ENCODE measurements at regions not wholly inside any gene's neighbourhood (a gene's known extent, or its start where the extent isn't known, plus 50 kb on each side); places are given as distances from the start of the nearest gene placed in this dataset.

GRCh38 chr21:41589131-41589530, 81.2 kb upstream of the TMPRSS2 start:
- Mint-ChIP-seq H3K4me1 (ENCODE audit: low read depth) (no peaks in the 10 kb centered on the region), H3K36me3 (no peaks in the 10 kb centered on the region), H3K9me3 (ENCODE audit: low read depth) (no peaks in the 10 kb centered on the region), H3K27ac (no peak overlapping the region), H3K27me3 (peaks cover 4% of the 10 kb centered on the region), H3K4me3 (no peak overlapping the region)

GRCh38 chr21:41585199-41585994, 77.4 kb upstream of the TMPRSS2 start:
- H3K27me3 Mint-ChIP-seq = peaks cover 8% of the 10 kb centered on the region
- no peaks in the 10 kb centered on the region for H3K36me3 Mint-ChIP-seq
- no peak overlapping the region for H3K4me3 Mint-ChIP-seq
- H3K4me1 Mint-ChIP-seq (ENCODE audit: low read depth) = no peaks in the 10 kb centered on the region
- H3K27ac Mint-ChIP-seq = no peak overlapping the region
- H3K9me3 Mint-ChIP-seq (ENCODE audit: low read depth) = no peaks in the 10 kb centered on the region

DNA sequence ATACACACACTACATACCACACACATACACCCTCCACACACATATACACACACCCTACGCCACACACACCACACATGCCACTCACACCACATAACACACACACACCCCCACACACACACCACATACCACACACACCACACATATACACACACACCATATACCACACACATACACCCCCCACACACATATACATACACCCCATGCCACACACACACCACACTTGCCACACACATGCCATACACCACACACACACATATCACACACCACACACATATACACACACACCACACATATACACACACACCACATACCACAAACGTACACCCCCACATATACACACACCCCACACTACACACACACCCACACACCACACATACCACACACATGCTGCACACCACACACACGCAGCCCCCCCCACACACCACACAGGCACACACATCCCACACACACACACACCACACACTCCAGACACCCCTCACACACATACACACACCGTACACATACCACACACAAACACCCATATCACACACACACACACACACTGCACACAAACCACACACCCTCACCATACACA, 76.7 kb upstream of the TMPRSS2 start:
- Mint-ChIP-seq H3K27ac (no peak overlapping the region), H3K36me3 (no peaks in the 10 kb centered on the region), H3K27me3 (peaks cover 10% of the 10 kb centered on the region), H3K4me1 (ENCODE audit: low read depth) (no peaks in the 10 kb centered on the region), H3K9me3 (ENCODE audit: low read depth) (no peaks in the 10 kb centered on the region), H3K4me3 (no peak overlapping the region)

DNA sequence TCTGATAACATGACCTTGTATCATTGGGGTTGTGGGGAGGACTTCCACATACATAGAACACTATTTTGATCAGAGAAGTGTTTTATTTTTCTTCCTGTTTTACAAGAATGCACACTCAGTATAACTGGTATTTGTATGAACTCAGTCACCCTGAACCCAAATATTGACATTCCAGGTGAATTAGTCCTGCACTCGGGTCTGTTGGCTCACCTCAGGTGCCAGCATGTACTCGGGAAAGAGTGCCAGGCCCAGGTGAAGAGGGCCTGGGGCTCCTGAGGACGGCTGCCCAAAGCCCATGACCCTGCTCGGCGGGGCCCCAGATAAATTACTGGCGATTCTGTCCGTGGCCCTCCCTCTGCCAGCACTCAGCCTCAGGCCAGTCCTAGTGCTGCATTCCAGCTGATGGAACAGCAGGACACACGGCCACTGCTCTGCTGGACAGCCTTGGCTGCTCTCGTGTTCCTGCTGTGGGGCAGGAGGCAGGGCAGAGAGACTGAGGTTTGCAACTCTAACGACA, 75.4 kb upstream of the TMPRSS2 start:
- Mint-ChIP-seq H3K27ac (no peak overlapping the region), H3K4me3 (no peak overlapping the region), H3K9me3 (ENCODE audit: low read depth) (peaks cover 7% of the 10 kb centered on the region), H3K36me3 (no peaks in the 10 kb centered on the region), H3K27me3 (peaks cover 10% of the 10 kb centered on the region), H3K4me1 (ENCODE audit: low read depth) (no peaks in the 10 kb centered on the region)

GRCh38 chr21:41582866-41583265, 74.9 kb upstream of the TMPRSS2 start:
- Mint-ChIP-seq H3K36me3 (no peaks in the 10 kb centered on the region), H3K4me3 (no peak overlapping the region), H3K27ac (no peak overlapping the region), H3K4me1 (ENCODE audit: low read depth) (no peaks in the 10 kb centered on the region), H3K27me3 (peaks cover 10% of the 10 kb centered on the region), H3K9me3 (ENCODE audit: low read depth) (peaks cover 11% of the 10 kb centered on the region)

GRCh38 chr21:41582298-41582840, 74.4 kb upstream of the TMPRSS2 start:
- Mint-ChIP-seq H3K36me3 (no peaks in the 10 kb centered on the region), H3K27me3 (peaks cover 10% of the 10 kb centered on the region), H3K4me3 (no peak overlapping the region), H3K9me3 (ENCODE audit: low read depth) (peaks cover 11% of the 10 kb centered on the region), H3K27ac (no peak overlapping the region), H3K4me1 (ENCODE audit: low read depth) (no peaks in the 10 kb centered on the region)

- Mint-ChIP-seq H3K27ac (no peak overlapping the region), H3K9me3 (ENCODE audit: low read depth) (peaks cover 11% of the 10 kb centered on the region), H3K4me3 (no peak overlapping the region)
Observed at GRCh38 chr21:41581592-41582228, 73.8 kb upstream of the TMPRSS2 start.

GRCh38 chr21:41580758-41581554, 73.0 kb upstream of the TMPRSS2 start:
- H3K27me3 Mint-ChIP-seq = peaks cover 7% of the 10 kb centered on the region
- H3K9me3 Mint-ChIP-seq (ENCODE audit: low read depth) = peaks cover 11% of the 10 kb centered on the region
- no peak overlapping the region for H3K4me3 Mint-ChIP-seq
- H3K27ac Mint-ChIP-seq = no peak overlapping the region
- H3K4me1 Mint-ChIP-seq (ENCODE audit: low read depth) = no peaks in the 10 kb centered on the region
- no peaks in the 10 kb centered on the region for H3K36me3 Mint-ChIP-seq

More at GRCh38 chr21:41581592-41582228, 73.8 kb upstream of the TMPRSS2 start:
- Mint-ChIP-seq H3K4me1 (ENCODE audit: low read depth) (no peaks in the 10 kb centered on the region), H3K27me3 (peaks cover 10% of the 10 kb centered on the region), H3K36me3 (no peaks in the 10 kb centered on the region)

DNA sequence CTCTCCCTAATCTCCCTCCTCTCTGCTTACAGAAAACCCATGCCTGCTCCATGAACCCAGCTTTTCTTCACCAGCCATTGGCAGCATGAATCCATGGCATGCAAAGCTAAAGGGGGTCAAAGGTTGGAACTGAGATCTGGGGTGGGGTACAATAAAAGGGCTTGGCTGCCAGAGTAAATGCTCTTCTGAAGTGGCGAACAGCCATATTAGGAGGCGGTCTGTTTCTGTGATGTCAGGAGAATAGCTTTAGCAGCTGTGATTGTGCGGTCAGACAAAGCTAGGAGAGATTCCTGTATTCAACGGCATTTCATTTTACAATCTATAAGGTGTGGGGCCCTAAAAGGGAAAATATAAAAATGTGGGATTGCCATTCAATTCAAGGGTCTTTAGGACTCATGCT, 71.7 kb upstream of the TMPRSS2 start:
- H3K36me3 Mint-ChIP-seq = no peaks in the 10 kb centered on the region
- peaks cover 12% of the 10 kb centered on the region for H3K27me3 Mint-ChIP-seq
- H3K27ac Mint-ChIP-seq = no peak overlapping the region
- H3K4me3 Mint-ChIP-seq = no peak overlapping the region
- no peaks in the 10 kb centered on the region for H3K4me1 Mint-ChIP-seq (ENCODE audit: low read depth)
- H3K9me3 Mint-ChIP-seq (ENCODE audit: low read depth) = peaks cover 11% of the 10 kb centered on the region

- H3K27me3 Mint-ChIP-seq = peaks cover 12% of the 10 kb centered on the region
- H3K9me3 Mint-ChIP-seq (ENCODE audit: low read depth) = peaks cover 15% of the 10 kb centered on the region
- no peak overlapping the region for H3K27ac Mint-ChIP-seq
- H3K36me3 Mint-ChIP-seq = no peaks in the 10 kb centered on the region
- no peaks in the 10 kb centered on the region for H3K4me1 Mint-ChIP-seq (ENCODE audit: low read depth)
- H3K4me3 Mint-ChIP-seq = no peak overlapping the region
Observed at GRCh38 chr21:41578716-41579115, 70.8 kb upstream of the TMPRSS2 start.

DNA sequence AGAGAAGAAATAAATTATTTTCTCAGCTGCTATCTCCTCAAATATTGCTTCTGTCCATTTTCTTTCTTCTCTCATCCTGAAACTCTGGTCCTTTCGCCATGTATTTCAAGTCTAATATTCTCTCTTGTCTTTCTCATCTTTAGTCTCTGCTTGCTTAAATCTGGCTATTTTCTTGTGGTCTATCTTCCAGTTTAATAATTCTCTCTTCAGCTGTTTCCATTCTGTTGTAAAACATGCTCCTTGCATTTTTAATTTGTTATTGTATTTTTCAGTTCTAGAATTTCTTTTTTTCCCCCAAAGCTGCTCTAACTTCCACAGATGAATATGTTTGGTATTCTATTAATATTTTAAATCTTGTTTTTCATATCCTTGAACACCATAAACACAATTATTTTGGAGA, 70.1 kb upstream of the TMPRSS2 start:
- Mint-ChIP-seq H3K36me3 (no peaks in the 10 kb centered on the region), H3K27ac (no peak overlapping the region), H3K27me3 (peaks cover 12% of the 10 kb centered on the region), H3K4me3 (no peak overlapping the region), H3K4me1 (ENCODE audit: low read depth) (no peaks in the 10 kb centered on the region), H3K9me3 (ENCODE audit: low read depth) (peaks cover 15% of the 10 kb centered on the region)

DNA sequence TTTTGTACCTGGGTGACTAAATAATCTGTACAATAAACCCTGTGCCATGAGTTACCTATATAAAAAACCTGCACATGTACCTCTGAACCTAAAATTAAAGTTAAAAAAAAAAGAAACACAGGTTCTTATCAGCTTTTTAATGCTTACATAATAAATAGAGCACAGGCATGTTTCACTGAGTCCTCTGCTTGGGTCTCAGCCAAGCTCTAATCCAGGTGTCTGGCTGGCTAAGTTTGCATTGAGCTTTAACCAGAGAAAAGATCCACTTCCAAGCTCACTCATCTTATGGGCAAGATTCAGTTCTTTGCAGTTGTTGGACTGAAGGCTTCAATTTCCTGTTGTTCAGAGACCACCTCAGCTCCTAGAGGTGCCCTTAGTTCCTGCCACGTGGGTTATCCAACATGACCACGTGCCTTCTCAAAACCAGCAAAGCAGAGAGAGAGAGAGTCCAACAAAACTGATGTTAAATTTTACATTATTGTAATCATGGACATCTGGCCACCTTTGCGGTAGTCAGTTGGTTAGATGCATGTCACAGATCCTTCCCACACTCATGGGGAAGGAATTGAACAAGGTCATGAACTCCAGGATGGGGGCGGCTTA, 68.2 kb upstream of the TMPRSS2 start:
- H3K4me1 Mint-ChIP-seq (ENCODE audit: low read depth) = no peaks in the 10 kb centered on the region
- H3K27ac Mint-ChIP-seq = no peak overlapping the region
- H3K9me3 Mint-ChIP-seq (ENCODE audit: low read depth) = peaks cover 22% of the 10 kb centered on the region
- H3K36me3 Mint-ChIP-seq = peaks cover 2% of the 10 kb centered on the region
- H3K27me3 Mint-ChIP-seq = peaks cover 9% of the 10 kb centered on the region
- H3K4me3 Mint-ChIP-seq = no peak overlapping the region

GRCh38 chr21:41573902-41574690, 66.1 kb upstream of the TMPRSS2 start:
- Mint-ChIP-seq H3K36me3 (peaks cover 2% of the 10 kb centered on the region), H3K27ac (no peak overlapping the region), H3K9me3 (ENCODE audit: low read depth) (peaks cover 18% of the 10 kb centered on the region), H3K4me1 (ENCODE audit: low read depth) (no peaks in the 10 kb centered on the region), H3K27me3 (peaks cover 4% of the 10 kb centered on the region), H3K4me3 (no peak overlapping the region)
